Testis (tissue), 2 donors: ENCODE measurements at regions not wholly inside any gene's neighbourhood (a gene's known extent, or its start where the extent isn't known, plus 50 kb on each side); places are given as distances from the start of the nearest gene placed in this dataset.

Experiments used
- CTCF ChIP-seq, 3 experiments: fragments of 450-650 bp in 2 of 3; fragments of 200-600 bp in 1 of 3; sonication (generic) in 1 of 3; IDR thresholded peaks; one replicate each; pipeline ENCODE4 v1.5.1; 2016 to 2019; ENCODE audit warnings: antibody characterized with exemption in 3 of 3, mild to moderate bottlenecking in 2 of 3, moderate library complexity in 1 of 3
- POLR2A ChIP-seq: fragments of 450-650 bp; IDR thresholded peaks from one replicate; pipeline ENCODE4 v1.6.1; 2017; ENCODE audit warnings: antibody characterized with exemption, mild to moderate bottlenecking, moderate library complexity

DNA sequence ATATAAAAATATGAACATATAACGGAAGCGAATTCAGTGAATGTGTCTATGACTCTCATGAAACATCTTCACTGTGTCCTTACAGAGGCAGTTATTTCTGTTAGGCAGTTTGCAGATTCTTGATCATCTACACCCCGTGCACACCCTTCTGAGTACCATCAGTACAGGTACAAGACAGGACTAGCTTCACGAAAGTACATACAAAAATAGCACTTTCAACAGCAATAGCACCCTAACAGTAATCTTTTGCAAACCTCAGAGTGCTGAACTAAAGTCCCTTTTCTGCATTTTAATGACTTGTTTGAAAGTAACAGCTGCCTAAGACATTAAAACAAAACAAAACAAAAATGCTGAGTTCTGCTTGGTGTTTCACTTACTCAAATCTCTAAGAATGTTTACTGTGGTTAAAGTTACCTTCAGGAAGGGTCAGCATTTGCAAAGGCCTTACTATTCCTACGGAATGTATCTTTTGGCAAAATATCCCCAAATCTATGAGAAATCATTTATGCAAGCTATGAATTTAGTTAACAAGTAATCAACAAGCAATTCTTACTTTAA is 104.1 kb downstream of the CNTN3 start:
- no peak for TF ChIP-seq CTCF (IDR thresholded peaks at IDR 0.05)
- no peak for TF ChIP-seq POLR2A
